CD14-positive monocyte (primary cell): ENCODE measurements at regions not wholly inside any gene's neighbourhood (a gene's known extent, or its start where the extent isn't known, plus 50 kb on each side); places are given as distances from the start of the nearest gene placed in this dataset.

Experiments
- DNase-seq, 3 donors: peaks; one replicate each; pipeline ENCODE4 v3.0.0-alpha.2; 2011 to 2022
- H2AFZ ChIP-seq: 2 replicates; pipeline ENCODE4 v1.6.0; 2012; ENCODE audit warnings: mild to moderate bottlenecking, low read depth, low read length, inconsistent platforms; ENCODE audit not compliant: insufficient read depth, poor library complexity, severe bottlenecking
- H3K27ac ChIP-seq, 2 donors: 1 replicate in 1 of 2; 2 replicates in 1 of 2; pipeline ENCODE4 v1.5.1; 2012 to 2013; ENCODE audit warnings: low read length in 2 of 2, control low read depth in 1 of 2, inconsistent platforms in 1 of 2, low read depth in 1 of 2, mild to moderate bottlenecking in 1 of 2
- H3K27me3 ChIP-seq, 2 donors: one replicate each; pipeline versions ENCODE4 v1.6.0 to v1.6.1; 2011 to 2013; ENCODE audit warnings: low read length in 2 of 2; ENCODE audit not compliant: control insufficient read depth in 2 of 2, insufficient read depth in 2 of 2
- H3K36me3 ChIP-seq, 2 donors: replicated peaks in 1 of 2; 1 replicate in 1 of 2; 2 replicates in 1 of 2; pipeline versions ENCODE4 v1.5.1 to v1.6.1; 2012 to 2013; ENCODE audit warnings: low read length in 2 of 2, control low read depth in 1 of 2, inconsistent platforms in 1 of 2, mild to moderate bottlenecking in 1 of 2; ENCODE audit not compliant: insufficient read depth in 2 of 2, control insufficient read depth in 1 of 2
- H3K4me1 ChIP-seq, 2 donors: 1 replicate in 1 of 2; 2 replicates in 1 of 2; pipeline versions ENCODE4 v1.5.1 to v1.6.1; 2012 to 2013; ENCODE audit warnings: low read length in 2 of 2, control low read depth in 1 of 2, inconsistent platforms in 1 of 2, mild to moderate bottlenecking in 1 of 2, moderate library complexity in 1 of 2; ENCODE audit not compliant: insufficient read depth in 2 of 2, control insufficient read depth in 1 of 2
- H3K4me2 ChIP-seq: replicated peaks from 2 replicates; pipeline ENCODE3; 2012; ENCODE audit warnings: low read length, moderate library complexity, mild to moderate bottlenecking; ENCODE audit not compliant: poor library complexity, severe bottlenecking; ENCODE audit errors: extremely low read depth
- H3K4me3 ChIP-seq, 3 experiments: fragments of 200-600 bp in 1 of 3; sonication (generic) in 1 of 3; replicated peaks in 1 of 3; 1 replicate in 2 of 3; 2 replicates in 1 of 3; pipeline ENCODE4 v1.5.1; 2011 to 2013; ENCODE audit warnings: low read length in 3 of 3, mild to moderate bottlenecking in 3 of 3, control low read depth in 2 of 3, low read depth in 2 of 3, inconsistent platforms in 1 of 3, moderate library complexity in 1 of 3
- H3K79me2 ChIP-seq: 2 replicates; pipeline ENCODE4 v1.6.0; 2012; ENCODE audit warnings: mild to moderate bottlenecking, control low read depth, inconsistent platforms, low read length, moderate library complexity; ENCODE audit not compliant: insufficient read depth
- H3K9ac ChIP-seq: 2 replicates; pipeline ENCODE4 v1.6.0; 2017; ENCODE audit warnings: low read length, mild to moderate bottlenecking; ENCODE audit not compliant: insufficient read depth, poor library complexity, severe bottlenecking
- H3K9me3 ChIP-seq, 2 donors: replicated peaks in 1 of 2; 1 replicate in 1 of 2; 2 replicates in 1 of 2; pipeline versions ENCODE4 v1.5.1 to v1.6.1; 2012 to 2013; ENCODE audit warnings: low read length in 2 of 2, control low read depth in 1 of 2; ENCODE audit not compliant: control insufficient read depth in 1 of 2, insufficient read depth in 1 of 2
- H4K20me1 ChIP-seq: 2 replicates; pipeline ENCODE4 v1.6.0; 2012; ENCODE audit warnings: mild to moderate bottlenecking, low read length, control low read depth, moderate library complexity; ENCODE audit not compliant: insufficient read depth
- H3K27ac Mint-ChIP-seq, 7 donors: one replicate each; pipeline ENCODE4 v1.8.0; 2020; ENCODE audit warnings: mild to moderate bottlenecking in 7 of 7, mixed read lengths in 7 of 7, moderate library complexity in 6 of 7, inconsistent platforms in 2 of 7
- H3K27me3 Mint-ChIP-seq, 3 donors: one replicate each; pipeline ENCODE4 v1.8.0; 2021 to 2022; ENCODE audit warnings: low read depth in 3 of 3, mild to moderate bottlenecking in 3 of 3, mixed read lengths in 3 of 3, moderate library complexity in 3 of 3, inconsistent platforms in 1 of 3
- H3K36me3 Mint-ChIP-seq, 2 donors: one replicate each; pipeline ENCODE4 v1.8.0; 2020; ENCODE audit warnings: mixed read lengths in 2 of 2, inconsistent platforms in 1 of 2, mild to moderate bottlenecking in 1 of 2
- H3K4me1 Mint-ChIP-seq: one replicate; pipeline ENCODE4 v1.8.0; 2020; ENCODE audit warnings: mild to moderate bottlenecking, mixed read lengths
- H3K4me3 Mint-ChIP-seq, 2 donors: one replicate each; pipeline ENCODE4 v1.8.0; 2020; ENCODE audit warnings: mild to moderate bottlenecking in 2 of 2, mixed read lengths in 2 of 2, moderate library complexity in 1 of 2
- H3K9me3 Mint-ChIP-seq, 7 donors: one replicate each; pipeline ENCODE4 v1.8.0; 2020 to 2022; ENCODE audit warnings: mixed read lengths in 7 of 7, mild to moderate bottlenecking in 6 of 7, moderate library complexity in 6 of 7, inconsistent platforms in 2 of 7
- WGBS: methylation state at CpG from one replicate; pipeline ENCODE4 v1.1.5; 2013; ENCODE audit warnings: missing lambda C conversion rate; ENCODE audit not compliant: insufficient coverage; 5-methylcytosine and 5-hydroxymethylcytosine counted together
- intact Hi-C, 2 donors: fragments of 100-400 bp; cut with micrococcal nuclease; formaldehyde crosslinking; loops; one replicate each; pipeline versions ENCODE4 v1.15.0 to v1.15.1; 2023
- TF ChIP-seq, protein P1 (sequence below): fragments of 200-600 bp; IDR thresholded peaks from one replicate; pipeline ENCODE4 v1.8.0; 2022; ENCODE audit warnings: antibody characterized with exemption, mild to moderate bottlenecking

DNA sequence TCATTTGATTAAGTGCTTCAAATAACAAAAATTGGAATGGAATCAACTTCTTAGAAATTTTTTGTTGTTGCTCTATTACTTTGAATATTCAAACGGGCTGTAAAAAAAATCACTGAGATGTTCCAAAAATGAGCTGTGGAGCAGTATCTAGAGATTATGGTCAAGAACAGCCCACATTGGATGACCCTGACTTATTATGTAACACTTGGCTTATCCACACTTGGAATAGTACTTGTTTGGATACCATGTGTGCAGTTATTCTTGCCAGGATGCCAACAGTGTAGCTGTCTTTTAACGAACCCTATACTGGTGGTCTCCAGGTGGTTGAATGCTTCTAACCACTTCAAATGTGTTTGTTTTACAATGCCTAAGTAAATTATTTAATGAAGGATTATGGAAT is 64.9 kb upstream of the CAMK2D start:
- Mint-ChIP-seq H3K9me3 (no peaks in the 10 kb centered on the region), H3K36me3 (no peaks in the 10 kb centered on the region), H3K4me3 (no peak overlapping the region), H3K27ac (no peak overlapping the region), H3K27me3 (peaks cover 0 to 3% (median 0%) of the 10 kb centered on the region in 3 donors), H3K4me1 (peaks cover 42% of the 10 kb centered on the region)
- no peaks in the 10 kb centered on the region for H4K20me1 ChIP-seq
- no peak overlapping the region for H2AFZ ChIP-seq
- H3K4me3 ChIP-seq = no peak overlapping the region
- no peaks in the 10 kb centered on the region for H3K27me3 ChIP-seq
- H3K36me3 ChIP-seq = no peaks in the 10 kb centered on the region
- H3K27ac ChIP-seq = no peak overlapping the region
- intact Hi-C loops = no loop called here
- no peak for DNase-seq
- no peak overlapping the region for H3K4me2 ChIP-seq
- H3K9me3 ChIP-seq = no peaks in the 10 kb centered on the region
- no peak overlapping the region for H3K9ac ChIP-seq
- no peaks in the 10 kb centered on the region for H3K79me2 ChIP-seq
- peaks cover 41 to 42% of the 10 kb centered on the region in 2 donors for H3K4me1 ChIP-seq
- TF ChIP-seq, protein P1, sequence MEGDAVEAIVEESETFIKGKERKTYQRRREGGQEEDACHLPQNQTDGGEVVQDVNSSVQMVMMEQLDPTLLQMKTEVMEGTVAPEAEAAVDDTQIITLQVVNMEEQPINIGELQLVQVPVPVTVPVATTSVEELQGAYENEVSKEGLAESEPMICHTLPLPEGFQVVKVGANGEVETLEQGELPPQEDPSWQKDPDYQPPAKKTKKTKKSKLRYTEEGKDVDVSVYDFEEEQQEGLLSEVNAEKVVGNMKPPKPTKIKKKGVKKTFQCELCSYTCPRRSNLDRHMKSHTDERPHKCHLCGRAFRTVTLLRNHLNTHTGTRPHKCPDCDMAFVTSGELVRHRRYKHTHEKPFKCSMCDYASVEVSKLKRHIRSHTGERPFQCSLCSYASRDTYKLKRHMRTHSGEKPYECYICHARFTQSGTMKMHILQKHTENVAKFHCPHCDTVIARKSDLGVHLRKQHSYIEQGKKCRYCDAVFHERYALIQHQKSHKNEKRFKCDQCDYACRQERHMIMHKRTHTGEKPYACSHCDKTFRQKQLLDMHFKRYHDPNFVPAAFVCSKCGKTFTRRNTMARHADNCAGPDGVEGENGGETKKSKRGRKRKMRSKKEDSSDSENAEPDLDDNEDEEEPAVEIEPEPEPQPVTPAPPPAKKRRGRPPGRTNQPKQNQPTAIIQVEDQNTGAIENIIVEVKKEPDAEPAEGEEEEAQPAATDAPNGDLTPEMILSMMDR = no peak
- 100% methylated on average over 1 of the region's 2 CpGs for WGBS

DNA sequence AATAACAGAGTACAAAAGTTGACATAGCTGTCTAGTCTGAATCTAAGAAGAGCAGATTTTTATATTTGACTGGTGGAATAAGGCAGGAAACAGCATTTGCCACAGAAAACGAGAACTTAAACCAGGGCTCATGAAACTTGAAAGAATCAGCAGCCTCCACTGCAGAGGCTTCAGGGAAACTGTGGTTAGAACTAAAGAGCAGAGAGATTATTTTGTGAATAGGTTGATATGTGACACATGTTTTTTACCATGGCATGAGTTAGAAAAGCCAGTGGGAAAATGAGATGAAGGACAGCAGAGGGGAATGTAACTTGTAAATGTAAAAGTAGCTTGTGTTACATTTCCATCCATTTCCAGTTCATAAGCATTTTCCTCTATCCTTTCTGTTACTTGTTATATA is 63.7 kb upstream of the CAMK2D start:
- Histone ChIP-seq H3K27me3 (no peaks in the 10 kb centered on the region), H3K79me2 (no peaks in the 10 kb centered on the region), H3K4me1 (peaks cover 41 to 42% of the 10 kb centered on the region in 2 donors), H3K4me2 (peak overlapping the region; percentile 38), H3K9ac (no peak overlapping the region), H3K36me3 (no peaks in the 10 kb centered on the region), H2AFZ (no peak overlapping the region), H3K27ac (peak overlapping the region in 1 of 2 donors; percentile 54), H3K9me3 (no peaks in the 10 kb centered on the region), H3K4me3 (peak overlapping the region in 1 of 3 experiments; percentile 33), H4K20me1 (no peaks in the 10 kb centered on the region)
- Mint-ChIP-seq H3K4me1 (peaks cover 43% of the 10 kb centered on the region), H3K4me3 (peak overlapping the region in 1 of 2 donors; percentile 35), H3K27ac (peak overlapping the region; percentile 41 to 87 (median 66)), H3K36me3 (no peaks in the 10 kb centered on the region), H3K9me3 (no peaks in the 10 kb centered on the region), H3K27me3 (peaks cover 0 to 3% (median 0%) of the 10 kb centered on the region in 3 donors)
- intact Hi-C loops = no loop called here
- DNase-seq = peak; percentile 36 to 42 (median 36)
- 0% methylated on average over 1 of the region's 1 CpG for WGBS
- TF ChIP-seq, protein P1 = no peak
